Mesothelial cell of epicardium (in vitro differentiated cells): ENCODE measurements at regions not wholly inside any gene's neighbourhood (a gene's known extent, or its start where the extent isn't known, plus 50 kb on each side); places are given as distances from the start of the nearest gene placed in this dataset.

Source experiments
- DNase-seq, 2 experiments: peaks; one replicate each; pipeline ENCODE4 v3.0.0; 2021; ENCODE audit warnings: low spot score in 2 of 2; ENCODE audit not compliant: unreplicated experiment in 2 of 2
- H3K27ac Mint-ChIP-seq: 2 replicates; pipeline ENCODE4 v1.8.0; 2021; ENCODE audit warnings: mixed read lengths
- H3K27me3 Mint-ChIP-seq: 2 replicates; pipeline ENCODE4 v1.8.0; 2021; ENCODE audit warnings: low read depth, mixed read lengths
- H3K36me3 Mint-ChIP-seq: 2 replicates; pipeline ENCODE4 v1.8.0; 2021; ENCODE audit warnings: mixed read lengths
- H3K4me1 Mint-ChIP-seq: 2 replicates; pipeline ENCODE4 v1.8.0; 2021; ENCODE audit warnings: mixed read lengths
- H3K4me3 Mint-ChIP-seq: 2 replicates; pipeline ENCODE4 v1.8.0; 2021; ENCODE audit warnings: mild to moderate bottlenecking, moderate library complexity, mixed read lengths
- H3K9me3 Mint-ChIP-seq: 2 replicates; pipeline ENCODE4 v1.8.0; 2021; ENCODE audit warnings: mixed read lengths
- TF ChIP-seq, protein P1 (sequence below): fragments of 200-600 bp; sonication (generic); IDR thresholded peaks from one replicate; pipeline ENCODE4 v1.5.0; 2021; ENCODE audit warnings: antibody characterized with exemption; ENCODE audit not compliant: unreplicated experiment

DNA sequence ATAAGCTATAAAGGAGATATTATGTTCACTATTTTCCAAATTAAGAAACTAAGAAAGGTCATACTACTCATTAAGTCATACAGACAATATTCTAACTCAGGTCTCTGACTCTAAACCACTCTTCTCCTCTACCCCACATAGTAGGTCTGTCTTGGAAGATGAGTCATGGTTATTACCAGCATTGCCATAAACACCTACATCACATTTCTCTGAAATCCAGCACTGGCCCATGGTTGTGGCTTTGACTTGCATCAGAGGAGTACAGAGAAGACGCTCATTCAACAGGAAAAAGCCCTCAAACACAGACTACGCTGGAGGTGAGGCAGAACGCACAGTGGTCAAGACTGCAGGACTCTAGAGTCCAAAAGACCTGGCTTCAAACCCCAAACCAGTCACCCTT, 476.8 kb downstream of the COG6 start:
- TF ChIP-seq, protein P1, sequence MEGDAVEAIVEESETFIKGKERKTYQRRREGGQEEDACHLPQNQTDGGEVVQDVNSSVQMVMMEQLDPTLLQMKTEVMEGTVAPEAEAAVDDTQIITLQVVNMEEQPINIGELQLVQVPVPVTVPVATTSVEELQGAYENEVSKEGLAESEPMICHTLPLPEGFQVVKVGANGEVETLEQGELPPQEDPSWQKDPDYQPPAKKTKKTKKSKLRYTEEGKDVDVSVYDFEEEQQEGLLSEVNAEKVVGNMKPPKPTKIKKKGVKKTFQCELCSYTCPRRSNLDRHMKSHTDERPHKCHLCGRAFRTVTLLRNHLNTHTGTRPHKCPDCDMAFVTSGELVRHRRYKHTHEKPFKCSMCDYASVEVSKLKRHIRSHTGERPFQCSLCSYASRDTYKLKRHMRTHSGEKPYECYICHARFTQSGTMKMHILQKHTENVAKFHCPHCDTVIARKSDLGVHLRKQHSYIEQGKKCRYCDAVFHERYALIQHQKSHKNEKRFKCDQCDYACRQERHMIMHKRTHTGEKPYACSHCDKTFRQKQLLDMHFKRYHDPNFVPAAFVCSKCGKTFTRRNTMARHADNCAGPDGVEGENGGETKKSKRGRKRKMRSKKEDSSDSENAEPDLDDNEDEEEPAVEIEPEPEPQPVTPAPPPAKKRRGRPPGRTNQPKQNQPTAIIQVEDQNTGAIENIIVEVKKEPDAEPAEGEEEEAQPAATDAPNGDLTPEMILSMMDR = no peak
- Mint-ChIP-seq H3K27ac (no peak overlapping the region), H3K36me3 (peaks cover 6% of the 10 kb centered on the region)

DNA sequence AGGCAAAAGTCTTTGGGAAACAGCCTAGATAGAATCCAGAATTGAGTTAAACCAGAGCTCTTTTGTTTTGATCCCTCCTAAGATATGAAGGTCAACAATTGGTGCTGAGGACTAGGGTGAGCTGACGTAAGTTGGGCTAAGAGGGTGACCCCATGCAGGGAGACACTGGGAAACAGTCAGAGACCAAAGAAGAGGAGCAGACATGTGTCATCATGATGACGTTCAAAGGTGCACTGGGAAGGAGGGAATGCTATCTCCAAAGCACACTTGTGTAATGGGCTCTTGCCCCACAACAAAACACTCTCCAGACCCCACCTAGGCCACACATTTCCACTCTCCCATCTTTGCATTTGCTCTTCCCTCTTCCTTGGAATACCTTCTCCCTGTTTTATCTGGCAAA, 481.4 kb downstream of the COG6 start:
- no peaks in the 10 kb centered on the region for H3K36me3 Mint-ChIP-seq
- no peak for DNase-seq
- peaks cover 11% of the 10 kb centered on the region for H3K4me1 Mint-ChIP-seq
- no peak overlapping the region for H3K4me3 Mint-ChIP-seq
- H3K27ac Mint-ChIP-seq = no peak overlapping the region
- H3K27me3 Mint-ChIP-seq = peaks cover 14% of the 10 kb centered on the region
- TF ChIP-seq, protein P1 = no peak
- H3K9me3 Mint-ChIP-seq = peaks cover under 1% of the 10 kb centered on the region

More for the DNA sequence above, 476.8 kb downstream of the COG6 start:
- Mint-ChIP-seq H3K4me3 (no peak overlapping the region), H3K9me3 (peaks cover 19% of the 10 kb centered on the region), H3K4me1 (peaks cover 11% of the 10 kb centered on the region), H3K27me3 (peaks cover 3% of the 10 kb centered on the region)
- no peak for DNase-seq

DNA sequence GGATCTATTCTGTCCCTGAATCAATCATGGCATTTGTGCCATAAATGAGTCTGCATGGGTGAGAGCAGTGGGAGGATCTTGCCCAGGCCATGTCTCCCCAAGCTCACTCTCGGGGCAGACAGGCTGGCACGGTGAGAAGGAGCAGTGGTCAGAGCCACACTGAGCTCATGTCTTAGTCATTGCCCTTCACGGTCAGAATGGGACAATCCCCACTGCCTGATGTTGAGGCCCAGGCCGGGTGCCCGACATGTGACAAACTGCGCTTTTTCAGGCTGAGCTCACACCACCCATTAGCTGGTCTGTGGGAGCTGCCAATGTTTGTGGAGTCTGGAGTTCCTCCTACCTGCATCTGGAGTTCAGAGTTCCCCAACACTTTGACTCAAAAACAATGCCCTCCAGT, 481.9 kb downstream of the COG6 start:
- H3K4me1 Mint-ChIP-seq = peaks cover 11% of the 10 kb centered on the region
- H3K4me3 Mint-ChIP-seq = no peak overlapping the region
- H3K27ac Mint-ChIP-seq = no peak overlapping the region
- TF ChIP-seq, protein P1 = no peak
- peaks cover 15% of the 10 kb centered on the region for H3K27me3 Mint-ChIP-seq
- DNase-seq = no peak
- no peaks in the 10 kb centered on the region for H3K9me3 Mint-ChIP-seq
- H3K36me3 Mint-ChIP-seq = no peaks in the 10 kb centered on the region

DNA sequence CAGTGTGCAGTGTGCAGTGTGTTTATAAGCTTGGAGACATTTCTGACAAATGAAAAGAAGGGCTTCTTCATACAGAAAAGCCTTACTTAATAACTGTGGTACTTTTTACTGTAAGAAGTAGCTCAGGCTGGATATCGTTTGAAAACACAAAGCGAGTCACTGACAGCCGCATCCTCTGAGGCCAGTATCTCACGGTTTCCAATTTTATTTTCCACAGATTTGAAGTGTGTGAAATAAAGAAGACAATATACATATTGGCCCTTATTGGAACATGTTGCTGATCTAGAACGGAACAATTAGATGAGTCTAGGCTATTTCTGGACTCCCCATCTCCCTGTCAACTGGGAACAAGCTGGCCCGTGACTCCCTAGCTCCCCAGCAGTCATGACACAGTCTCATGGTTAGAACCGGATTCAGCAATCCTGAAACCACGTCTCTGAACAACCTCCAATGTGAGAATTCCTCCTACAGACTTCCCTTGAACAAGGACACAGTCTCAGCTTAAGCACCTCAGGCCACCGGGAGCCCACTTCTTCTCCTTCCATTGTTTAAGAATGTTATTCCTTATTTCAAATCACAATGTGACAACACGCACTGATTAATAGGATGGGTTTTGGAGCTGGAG, 484.5 kb downstream of the COG6 start:
- TF ChIP-seq, protein P1 = no peak
- no peak for DNase-seq
- H3K9me3 Mint-ChIP-seq = no peaks in the 10 kb centered on the region
- H3K27me3 Mint-ChIP-seq = peaks cover 26% of the 10 kb centered on the region
- no peak overlapping the region for H3K27ac Mint-ChIP-seq
- peaks cover 4% of the 10 kb centered on the region for H3K4me1 Mint-ChIP-seq
- no peak overlapping the region for H3K4me3 Mint-ChIP-seq
- H3K36me3 Mint-ChIP-seq = no peaks in the 10 kb centered on the region

DNA sequence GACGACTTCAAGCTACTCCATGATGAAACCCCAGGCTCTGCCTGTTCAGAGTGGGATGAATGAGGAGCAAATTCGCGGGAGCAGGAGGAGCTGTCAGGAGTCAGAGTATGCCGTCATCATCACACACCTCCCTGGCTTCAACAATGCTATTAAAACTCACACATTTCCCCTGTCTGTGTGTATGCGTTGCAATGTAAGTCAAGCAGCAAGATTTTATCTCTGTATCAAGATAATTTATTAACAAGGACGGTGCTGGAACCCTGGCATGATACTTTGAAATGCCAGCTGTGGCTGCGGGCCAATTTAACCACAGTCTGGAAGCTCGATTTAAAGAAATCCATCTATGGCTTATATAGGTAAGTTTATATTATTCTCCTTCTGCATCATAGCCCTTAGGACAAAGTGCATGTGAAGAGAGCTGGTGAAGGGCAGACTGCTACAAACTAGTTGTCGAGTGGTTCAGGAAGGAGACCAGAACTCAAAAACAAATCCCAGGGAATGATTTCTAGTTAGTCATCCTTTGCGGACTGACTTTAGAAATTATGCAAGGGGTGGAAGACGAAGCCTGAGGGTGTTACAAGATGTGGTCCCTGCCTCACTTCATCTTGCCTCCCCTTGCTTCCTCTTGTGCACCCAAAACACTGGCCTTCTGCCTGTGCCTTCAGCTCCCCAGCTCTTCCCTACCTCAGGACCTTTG, 486.5 kb downstream of the COG6 start:
- Mint-ChIP-seq H3K27ac (no peak overlapping the region), H3K4me1 (peaks cover 11% of the 10 kb centered on the region), H3K9me3 (no peaks in the 10 kb centered on the region), H3K4me3 (no peak overlapping the region), H3K27me3 (peaks cover 26% of the 10 kb centered on the region), H3K36me3 (no peaks in the 10 kb centered on the region)
- TF ChIP-seq, protein P1 = no peak
- no peak for DNase-seq
